Neural progenitor cell (in vitro differentiated cells): ENCODE measurements at regions not wholly inside any gene's neighbourhood (a gene's known extent, or its start where the extent isn't known, plus 50 kb on each side); places are given as distances from the start of the nearest gene placed in this dataset.

Source experiments
- CTCF ChIP-seq: fragments of 200-600 bp; sonication (generic); IDR thresholded peaks from 2 replicates; pipeline ENCODE4 v1.5.1; 2017; ENCODE audit warnings: antibody characterized with exemption, mild to moderate bottlenecking
- EZH2 ChIP-seq: fragments of 200-600 bp; sonication (generic); IDR thresholded peaks from 2 replicates; pipeline ENCODE4 v1.6.1; 2017; ENCODE audit warnings: antibody characterized with exemption, mild to moderate bottlenecking, moderate library complexity
- EZH2phosphoT487 ChIP-seq: fragments of 200-600 bp; sonication (generic); IDR thresholded peaks from 2 replicates; pipeline ENCODE4 v1.6.1; 2017; ENCODE audit warnings: antibody characterized with exemption

- TF ChIP-seq CTCF (no peak), EZH2 (no peak), EZH2phosphoT487 (no peak)
Observed at GRCh38 chr4:66157594-66157993, 487.3 kb upstream of the EPHA5 start.
